Loucy (cell line): ENCODE measurements at regions not wholly inside any gene's neighbourhood (a gene's known extent, or its start where the extent isn't known, plus 50 kb on each side); places are given as distances from the start of the nearest gene placed in this dataset.

Source experiments
- H2AFZ ChIP-seq: fragments of 200-600 bp; sonication (generic); 2 replicates; pipeline ENCODE4 v1.6.0; 2016; ENCODE audit warnings: antibody characterized with exemption, mild to moderate bottlenecking, low read length, moderate library complexity
- H3F3A ChIP-seq: fragments of 200-600 bp; 2 replicates; pipeline ENCODE4 v1.6.0; 2016; ENCODE audit warnings: antibody characterized with exemption, low read depth, mild to moderate bottlenecking
- H3K27me3 ChIP-seq: fragments of 200-600 bp; sonication (generic); 2 replicates; pipeline ENCODE4 v1.6.1; 2014; ENCODE audit warnings: low read length, mild to moderate bottlenecking; ENCODE audit not compliant: insufficient read depth, poor library complexity, severe bottlenecking
- H3K36me3 ChIP-seq: fragments of 200-600 bp; sonication (generic); 2 replicates; pipeline ENCODE4 v1.6.1; 2016; ENCODE audit warnings: low read length; ENCODE audit not compliant: insufficient read depth
- H3K4me1 ChIP-seq: fragments of 200-600 bp; sonication (generic); 2 replicates; pipeline ENCODE4 v1.5.1; 2014; ENCODE audit warnings: low read length, mild to moderate bottlenecking; ENCODE audit not compliant: insufficient read depth, poor library complexity, severe bottlenecking
- H3K4me2 ChIP-seq: fragments of 200-600 bp; sonication (generic); 2 replicates; pipeline ENCODE4 v1.6.0; 2014; ENCODE audit warnings: antibody characterized with exemption, low read length, low read depth, mild to moderate bottlenecking; ENCODE audit not compliant: poor library complexity, severe bottlenecking
- H3K4me3 ChIP-seq: fragments of 200-600 bp; sonication (generic); 2 replicates; pipeline ENCODE4 v1.5.1; 2014; ENCODE audit warnings: low read length, mild to moderate bottlenecking, mixed read lengths; ENCODE audit not compliant: poor library complexity, severe bottlenecking
- H3K79me2 ChIP-seq: fragments of 200-600 bp; sonication (generic); 2 replicates; pipeline ENCODE4 v1.6.1; 2014; ENCODE audit warnings: low read length; ENCODE audit not compliant: insufficient read depth
- H3K9ac ChIP-seq: fragments of 200-600 bp; sonication (generic); 2 replicates; pipeline ENCODE4 v1.6.0; 2014; ENCODE audit warnings: mild to moderate bottlenecking, low read depth, low read length, moderate library complexity; ENCODE audit not compliant: poor library complexity, severe bottlenecking
- H3K9me2 ChIP-seq: fragments of 200-600 bp; sonication (generic); replicated peaks from 2 replicates; pipeline ENCODE4 v1.6.1; 2016; ENCODE audit warnings: low read depth, low read length, mixed read lengths
- H3K9me3 ChIP-seq: fragments of 200-600 bp; sonication (generic); 2 replicates; pipeline ENCODE4 v1.6.1; 2014; ENCODE audit warnings: mild to moderate bottlenecking, antibody characterized with exemption, low read length, low read depth; ENCODE audit not compliant: insufficient read depth
- H4K20me1 ChIP-seq: fragments of 200-600 bp; sonication (generic); 2 replicates; pipeline ENCODE4 v1.6.0; 2014; ENCODE audit warnings: antibody characterized with exemption, low read length, mild to moderate bottlenecking; ENCODE audit not compliant: insufficient read depth, poor library complexity, severe bottlenecking
- CTCF ChIP-seq: fragments of 200-600 bp; sonication (generic); conservative IDR thresholded peaks from 2 replicates; pipeline ENCODE4 v1.5.1; 2014; ENCODE audit warnings: mild to moderate bottlenecking, antibody characterized with exemption, low read length
- EZH2phosphoT487 ChIP-seq: fragments of 200-600 bp; IDR thresholded peaks from 2 replicates; pipeline ENCODE4 v1.6.1; 2018; ENCODE audit warnings: antibody characterized with exemption, mild to moderate bottlenecking, moderate library complexity, borderline replicate concordance

- Histone ChIP-seq H3K9ac (no peak overlapping the region), H3K9me2 (no peaks in the 10 kb centered on the region), H3K36me3 (no peaks in the 10 kb centered on the region), H3K79me2 (no peaks in the 10 kb centered on the region), H3K4me2 (no peak overlapping the region), H4K20me1 (no peaks in the 10 kb centered on the region), H2AFZ (no peak overlapping the region), H3K4me3 (no peak overlapping the region), H3K4me1 (no peaks in the 10 kb centered on the region), H3K27me3 (no peaks in the 10 kb centered on the region), H3K9me3 (no peaks in the 10 kb centered on the region), H3F3A (no peaks in the 10 kb centered on the region)
- no peak for TF ChIP-seq CTCF
- TF ChIP-seq EZH2phosphoT487, result no peak
These were observed 819.9 kb upstream of the DPPA4 start for GRCh38 chr3:110157221-110157620.

- Histone ChIP-seq H3K9ac (no peak overlapping the region), H3K9me2 (no peaks in the 10 kb centered on the region), H3F3A (no peaks in the 10 kb centered on the region), H3K4me1 (peaks cover 8% of the 10 kb centered on the region), H3K79me2 (no peaks in the 10 kb centered on the region), H2AFZ (no peak overlapping the region), H3K36me3 (no peaks in the 10 kb centered on the region), H3K4me2 (no peak overlapping the region), H4K20me1 (no peaks in the 10 kb centered on the region), H3K4me3 (no peak overlapping the region), H3K27me3 (no peaks in the 10 kb centered on the region), H3K9me3 (no peaks in the 10 kb centered on the region)
- no peak for TF ChIP-seq CTCF
- TF ChIP-seq EZH2phosphoT487, result no peak
These were observed 827.5 kb upstream of the DPPA4 start for GRCh38 chr3:110164632-110165369.

- H3K79me2 ChIP-seq, result no peaks in the 10 kb centered on the region
- no peaks in the 10 kb centered on the region for H4K20me1 ChIP-seq
- no peaks in the 10 kb centered on the region for H3K9me2 ChIP-seq
- no peak overlapping the region for H3K4me3 ChIP-seq
- H3K9me3 ChIP-seq, result no peaks in the 10 kb centered on the region
- peaks cover 8% of the 10 kb centered on the region for H3K4me1 ChIP-seq
- H3F3A ChIP-seq, result no peaks in the 10 kb centered on the region
- H3K27me3 ChIP-seq, result no peaks in the 10 kb centered on the region
- H2AFZ ChIP-seq, result no peak overlapping the region
- no peak overlapping the region for H3K4me2 ChIP-seq
- TF ChIP-seq CTCF, result no peak
- no peak for TF ChIP-seq EZH2phosphoT487
- no peaks in the 10 kb centered on the region for H3K36me3 ChIP-seq
- no peak overlapping the region for H3K9ac ChIP-seq
These were observed 828.0 kb upstream of the DPPA4 start for GRCh38 chr3:110165370-110165743.
